Heart right ventricle (tissue), 16 donors: ENCODE measurements at regions not wholly inside any gene's neighbourhood (a gene's known extent, or its start where the extent isn't known, plus 50 kb on each side); places are given as distances from the start of the nearest gene placed in this dataset.

Source experiments
- ATAC-seq, 8 donors: fragments of 200-7000 bp; cut with Tn5 transposase; one replicate each; pipeline ENCODE4 v1.9.1; 2020; ENCODE audit warnings: mild to moderate bottlenecking in 8 of 8, moderate library complexity in 8 of 8, moderate number of reproducible peaks in 1 of 8
- DNase-seq, 2 donors: peaks; one replicate each; pipeline ENCODE4 v3.0.0-alpha.2; 2020
- H3K27ac ChIP-seq, 10 donors: fragments of 200-600 bp; sonication (generic) in 2 of 10; one replicate each; pipeline versions ENCODE4 v1.5.0 to v1.8.0; 2020 to 2022; ENCODE audit warnings: mild to moderate bottlenecking in 3 of 10
- H3K27me3 ChIP-seq, 7 donors: fragments of 200-600 bp; one replicate each; pipeline ENCODE4 v1.8.0; 2021 to 2022; ENCODE audit warnings: mild to moderate bottlenecking in 2 of 7
- H3K36me3 ChIP-seq, 9 donors: fragments of 200-600 bp; sonication (generic) in 1 of 9; one replicate each; pipeline versions ENCODE4 v1.5.0 to v1.8.0; 2020 to 2022; ENCODE audit warnings: mild to moderate bottlenecking in 2 of 9
- H3K4me1 ChIP-seq, 9 donors: fragments of 200-600 bp; sonication (generic) in 1 of 9; one replicate each; pipeline versions ENCODE4 v1.5.0 to v1.8.0; 2020 to 2022; ENCODE audit warnings: mild to moderate bottlenecking in 4 of 9
- H3K4me3 ChIP-seq, 10 donors: fragments of 200-600 bp; sonication (generic) in 2 of 10; one replicate each; pipeline versions ENCODE4 v1.5.0 to v1.8.0; 2020 to 2022; ENCODE audit warnings: mild to moderate bottlenecking in 7 of 10, moderate library complexity in 2 of 10
- H3K9me3 ChIP-seq, 11 donors: fragments of 200-600 bp in 10 of 11; sonication (generic) in 2 of 11; one replicate each; pipeline versions ENCODE4 v1.5.0 to v1.8.0; 2013 to 2022; ENCODE audit warnings: mild to moderate bottlenecking in 2 of 11, control low read depth in 1 of 11, moderate library complexity in 1 of 11
- WGBS, 2 donors: extraction: QIAGEN DNeasy Blood & Tissue Kit; methylation state at CpG; one replicate each; pipeline ENCODE4 v1.1.7; 2013; ENCODE audit warnings: inconsistent platforms in 1 of 2; 5-methylcytosine and 5-hydroxymethylcytosine counted together
- intact Hi-C, 10 donors: fragments of 100-400 bp; cut with DNase I; formaldehyde crosslinking; loops; one replicate each; pipeline versions ENCODE4 v1.11.1 to v1.14.2; 2022
- TF ChIP-seq, protein P1 (sequence below), 9 donors: fragments of 200-600 bp; sonication (generic) in 2 of 9; IDR thresholded peaks; one replicate each; pipeline versions ENCODE4 v1.5.0 to v1.8.0; 2021 to 2022; ENCODE audit warnings: antibody characterized with exemption in 9 of 9, mild to moderate bottlenecking in 5 of 9, moderate library complexity in 1 of 9
- donor health status: Arrhythmogenic right ventricular cardiomyopathy.
- donor health status: ischemic (EF 13 %, LVEDD 7.1; RV severe dilation, severe dysfunction).
- donor health status: healthy with polysubstance abuse.
- donor health status: DM: no; HTN: yes; CAD: no.
- donor health status: DM: no; HTN: no; CAD: no.
- donor health status: ischemic (EF 25% LVEDD 6.9; RV normal size, moderate dysfunction).
- donor health status: ischemic (EF 25% LVEDD 5.7; RV mildly dilated, moderate dysfunction).
- donor health status: healthy.
- donor health status: DM: yes; HTN: yes; CAD: no.
- donor health status: Ischemic cardiomyopathy.
- donor health status: ischemic (EF 35%, LVEDD 5.7; RV mildly dilated, moderate dysfunction).
- donor health status: nonischemic (EF 11% LVEDD 7.7; RV severe dilation, severe dysfunction).
- donor health status: DM: yes; HTN: yes; CAD: no.
- donor health status: PGD.
- donor health status: ischemic (EF 29% LVEDD 5.4; RV normal size, mild dysfunction).
- donor health status: nonischemic (EF 23%, LVEDD 6.1; RV moderate dilation, normal function).

DNA sequence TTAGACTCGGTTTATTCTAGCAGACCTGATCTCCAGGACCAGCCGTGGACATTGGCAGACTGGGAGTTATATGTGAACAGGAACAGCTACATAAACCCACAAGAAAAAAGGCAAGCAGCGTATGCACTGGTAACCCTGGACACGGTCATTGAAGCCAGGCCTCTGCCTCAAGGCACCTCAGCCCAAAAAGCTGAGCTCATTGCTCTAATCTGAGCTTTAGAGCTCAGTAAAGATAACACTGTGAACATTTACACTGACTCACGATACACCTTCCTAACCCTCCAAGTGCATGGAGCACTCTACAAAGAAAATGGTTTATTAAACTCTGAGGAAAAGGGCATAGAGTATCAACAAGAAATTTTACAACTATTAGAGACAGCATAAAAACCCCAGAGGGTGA is 148.9 kb upstream of the FGF16 start:
- ATAC-seq: no peak
- TF ChIP-seq, protein P1, sequence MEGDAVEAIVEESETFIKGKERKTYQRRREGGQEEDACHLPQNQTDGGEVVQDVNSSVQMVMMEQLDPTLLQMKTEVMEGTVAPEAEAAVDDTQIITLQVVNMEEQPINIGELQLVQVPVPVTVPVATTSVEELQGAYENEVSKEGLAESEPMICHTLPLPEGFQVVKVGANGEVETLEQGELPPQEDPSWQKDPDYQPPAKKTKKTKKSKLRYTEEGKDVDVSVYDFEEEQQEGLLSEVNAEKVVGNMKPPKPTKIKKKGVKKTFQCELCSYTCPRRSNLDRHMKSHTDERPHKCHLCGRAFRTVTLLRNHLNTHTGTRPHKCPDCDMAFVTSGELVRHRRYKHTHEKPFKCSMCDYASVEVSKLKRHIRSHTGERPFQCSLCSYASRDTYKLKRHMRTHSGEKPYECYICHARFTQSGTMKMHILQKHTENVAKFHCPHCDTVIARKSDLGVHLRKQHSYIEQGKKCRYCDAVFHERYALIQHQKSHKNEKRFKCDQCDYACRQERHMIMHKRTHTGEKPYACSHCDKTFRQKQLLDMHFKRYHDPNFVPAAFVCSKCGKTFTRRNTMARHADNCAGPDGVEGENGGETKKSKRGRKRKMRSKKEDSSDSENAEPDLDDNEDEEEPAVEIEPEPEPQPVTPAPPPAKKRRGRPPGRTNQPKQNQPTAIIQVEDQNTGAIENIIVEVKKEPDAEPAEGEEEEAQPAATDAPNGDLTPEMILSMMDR (IDR thresholded peaks at IDR 0.05): no peak
- WGBS, 2 donors: 67 to 74% methylated on average over 5 of the region's 5 CpGs

DNA sequence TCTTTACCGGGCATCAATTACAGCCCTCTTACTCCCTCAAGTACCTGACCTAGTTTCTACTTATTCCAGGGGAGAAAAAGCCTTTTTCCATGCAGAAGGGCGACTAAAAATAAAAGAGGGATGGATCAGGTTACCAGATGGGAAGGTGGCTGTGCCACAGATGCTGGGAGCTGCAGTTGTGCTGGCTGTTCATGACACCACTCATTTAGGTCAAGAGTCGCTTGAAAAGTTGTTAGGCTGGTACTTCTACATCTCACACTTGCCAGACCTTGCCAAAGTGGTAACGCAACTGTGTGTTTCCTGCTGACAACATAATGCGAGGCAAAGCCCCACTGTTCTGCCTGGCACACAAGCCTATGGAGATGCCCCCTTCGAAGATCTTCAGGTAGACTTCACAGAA is 148.4 kb upstream of the FGF16 start:
- WGBS, 2 donors: 73 to 79% methylated on average over 6 of the region's 6 CpGs
- no peak for DNase-seq

More for the DNA sequence above, 148.9 kb upstream of the FGF16 start:
- intact Hi-C loops: no loop called here
- DNase-seq: no peak
- H3K27me3 ChIP-seq: no peaks in the 10 kb centered on the region
- no peaks in the 10 kb centered on the region for H3K4me1 ChIP-seq
- no peak overlapping the region for H3K27ac ChIP-seq
- H3K4me3 ChIP-seq: no peak overlapping the region
- H3K36me3 ChIP-seq: no peaks in the 10 kb centered on the region
- peaks cover 0 to 10% (median 0%) of the 10 kb centered on the region in 11 donors for H3K9me3 ChIP-seq

DNA sequence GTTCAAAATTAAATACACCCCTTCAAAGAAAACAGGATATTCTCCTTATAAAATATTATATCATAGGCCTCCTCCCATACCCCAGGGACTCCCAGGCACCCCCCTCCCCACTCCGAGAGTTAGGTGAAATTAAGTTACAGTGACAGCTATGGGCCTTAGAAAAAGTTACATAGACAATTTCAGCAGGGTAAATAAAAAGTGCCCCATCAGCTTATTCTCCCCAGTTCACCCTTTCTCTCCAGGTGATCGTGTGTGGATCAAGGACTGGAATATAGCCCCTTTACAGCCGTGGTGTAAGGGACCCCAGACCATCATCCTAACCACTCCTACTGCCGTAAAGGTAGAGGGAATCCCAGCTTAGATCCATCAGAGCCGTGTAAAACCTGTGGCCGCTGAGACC is 147.6 kb upstream of the FGF16 start:
- intact Hi-C loops: no loop called here
- Histone ChIP-seq H3K36me3 (no peaks in the 10 kb centered on the region), H3K27ac (no peak overlapping the region), H3K4me3 (no peak overlapping the region), H3K4me1 (no peaks in the 10 kb centered on the region), H3K9me3 (peaks cover 0 to 22% (median 0%) of the 10 kb centered on the region in 11 donors), H3K27me3 (no peaks in the 10 kb centered on the region)
- 79 to 90% methylated on average over 6 of the region's 6 CpGs for WGBS, 2 donors
- TF ChIP-seq, protein P1 (IDR thresholded peaks at IDR 0.05): no peak
- DNase-seq (no peak), ATAC-seq (no peak)

More for the DNA sequence above, 148.4 kb upstream of the FGF16 start:
- intact Hi-C loops: no loop called here
- no peaks in the 10 kb centered on the region for H3K36me3 ChIP-seq
- H3K27me3 ChIP-seq: no peaks in the 10 kb centered on the region
- ATAC-seq: no peak
- no peaks in the 10 kb centered on the region for H3K4me1 ChIP-seq
- H3K4me3 ChIP-seq: no peak overlapping the region
- TF ChIP-seq, protein P1 (IDR thresholded peaks at IDR 0.05): no peak
- H3K27ac ChIP-seq: no peak overlapping the region
- peaks cover 0 to 15% (median 0%) of the 10 kb centered on the region in 11 donors for H3K9me3 ChIP-seq

DNA sequence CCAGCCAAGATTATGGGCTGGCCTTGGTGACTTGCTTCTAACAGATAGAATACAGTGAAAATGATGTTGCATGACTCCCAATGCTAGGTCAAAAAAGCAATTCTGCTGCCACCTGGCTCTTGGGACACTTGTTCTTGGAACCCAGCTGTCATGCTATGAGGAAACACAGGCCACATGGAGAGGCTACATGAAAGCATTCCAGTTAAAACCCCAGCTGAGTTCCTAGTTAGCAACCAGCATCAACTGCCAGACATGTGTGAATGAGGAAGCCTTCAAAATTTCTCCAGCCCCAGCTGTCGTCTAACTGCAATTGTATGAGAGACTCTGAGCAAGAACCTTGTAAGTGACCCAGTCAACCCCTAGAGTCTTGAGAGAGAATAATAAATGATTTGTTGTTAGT is 105.2 kb upstream of the FGF16 start:
- ATAC-seq (peak; percentile 29 to 88 (median 69)), DNase-seq (peak in 1 of 2 donors; percentile 32)
- Histone ChIP-seq H3K36me3 (no peaks in the 10 kb centered on the region), H3K4me1 (no peaks in the 10 kb centered on the region), H3K4me3 (no peak overlapping the region), H3K27ac (no peak overlapping the region), H3K9me3 (no peaks in the 10 kb centered on the region), H3K27me3 (no peaks in the 10 kb centered on the region)
- 7 to 26% methylated on average over 1 of the region's 1 CpG for WGBS, 2 donors
- intact Hi-C loops: no loop called here
- TF ChIP-seq, protein P1 (IDR thresholded peaks at IDR 0.05): peak in 1 of 9 donors; percentile 6
